ENCODE measurements at regions not wholly inside any gene's neighbourhood (a gene's known extent, or its start where the extent isn't known, plus 50 kb on each side); places are given as distances from the start of the nearest gene placed in this dataset.

- no peak for TF ChIP-seq CTCF (IDR thresholded peaks at IDR 0.05; ENCODE audit: insufficient read depth, low read length, poor library complexity, severe bottlenecking)
- no peak for TF ChIP-seq EZH2phosphoT487 (conservative IDR thresholded peaks at IDR 0.05; ENCODE audit: low read length)
Measured at GRCh38 chr21:28632755-28633408, 359.8 kb downstream of the LTN1 start.
